ENCODE measurements at regions not wholly inside any gene's neighbourhood (a gene's known extent, or its start where the extent isn't known, plus 50 kb on each side); places are given as distances from the start of the nearest gene placed in this dataset.

DNA sequence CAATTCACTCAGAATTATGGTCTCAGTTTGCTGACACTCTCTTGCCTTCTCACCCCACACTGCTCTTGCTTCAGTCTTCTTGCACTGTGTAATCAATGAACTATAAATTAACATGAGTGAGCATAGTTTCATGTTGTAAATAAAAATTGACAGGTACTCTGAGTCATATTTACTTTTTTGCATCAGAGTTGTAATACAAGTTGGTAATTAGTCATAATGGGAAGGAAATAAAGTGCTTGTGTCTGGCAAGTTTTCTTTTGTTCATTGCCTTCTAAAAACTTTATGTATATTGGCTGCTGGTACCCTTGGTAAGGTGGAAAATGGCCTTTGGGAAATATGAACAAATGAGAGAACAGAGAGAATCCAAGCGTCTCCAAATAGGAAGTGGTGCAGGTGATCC lies 169.3 kb upstream of the MAGI2 start:
- DNase-seq (ENCODE audit: low spot score) = no peak
- no peak overlapping the region for H3K4me3 ChIP-seq
- no peak overlapping the region for H3K27ac ChIP-seq
- TF ChIP-seq CTCF (IDR thresholded peaks at IDR 0.05) = no peak

DNA sequence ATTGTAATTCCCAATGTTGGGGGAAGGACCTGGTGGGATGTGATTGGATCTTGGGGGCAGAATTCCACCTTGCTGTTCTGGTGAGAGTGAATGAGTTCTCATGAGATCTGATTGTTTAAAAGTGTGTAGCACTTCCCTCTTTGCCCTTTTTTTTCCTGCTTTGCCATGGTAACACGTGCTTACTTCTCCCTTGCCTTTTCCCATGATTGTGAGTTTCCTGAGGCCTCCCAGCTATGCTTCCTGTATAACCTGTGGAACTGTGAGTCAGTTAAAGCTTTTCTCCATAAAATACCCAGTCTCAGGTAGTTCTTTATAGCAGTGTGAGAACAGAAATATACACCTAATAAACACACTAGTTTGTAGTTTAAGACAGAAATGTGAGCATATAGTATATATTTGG lies 166.8 kb upstream of the MAGI2 start:
- DNase-seq (ENCODE audit: low spot score) = no peak
- H3K27ac ChIP-seq = no peak overlapping the region
- no peak overlapping the region for H3K4me3 ChIP-seq
- no peak for TF ChIP-seq CTCF (IDR thresholded peaks at IDR 0.05)

DNA sequence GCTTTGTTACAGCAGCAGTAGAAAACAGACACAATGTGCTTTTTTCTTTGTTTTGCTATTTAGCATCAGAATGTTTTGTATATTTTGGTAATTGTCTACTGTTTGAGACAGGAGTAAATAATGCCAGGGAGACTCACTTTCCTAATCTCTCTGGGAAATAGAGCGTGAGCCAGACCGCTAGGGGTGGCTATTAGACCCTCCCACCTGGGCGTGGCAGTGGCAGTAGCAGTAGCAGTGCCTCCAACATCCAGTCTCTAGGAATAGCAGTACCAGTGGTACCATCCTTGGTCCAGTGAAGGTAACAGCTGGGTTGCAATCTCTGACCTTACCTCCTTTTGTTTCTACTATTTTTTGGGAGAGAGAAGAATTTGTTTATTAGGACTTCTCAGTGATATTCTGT lies 165.7 kb upstream of the MAGI2 start:
- Histone ChIP-seq H3K4me3 (no peak overlapping the region), H3K27ac (no peak overlapping the region)
- DNase-seq (ENCODE audit: low spot score) = no peak
- TF ChIP-seq CTCF (IDR thresholded peaks at IDR 0.05) = no peak

DNA sequence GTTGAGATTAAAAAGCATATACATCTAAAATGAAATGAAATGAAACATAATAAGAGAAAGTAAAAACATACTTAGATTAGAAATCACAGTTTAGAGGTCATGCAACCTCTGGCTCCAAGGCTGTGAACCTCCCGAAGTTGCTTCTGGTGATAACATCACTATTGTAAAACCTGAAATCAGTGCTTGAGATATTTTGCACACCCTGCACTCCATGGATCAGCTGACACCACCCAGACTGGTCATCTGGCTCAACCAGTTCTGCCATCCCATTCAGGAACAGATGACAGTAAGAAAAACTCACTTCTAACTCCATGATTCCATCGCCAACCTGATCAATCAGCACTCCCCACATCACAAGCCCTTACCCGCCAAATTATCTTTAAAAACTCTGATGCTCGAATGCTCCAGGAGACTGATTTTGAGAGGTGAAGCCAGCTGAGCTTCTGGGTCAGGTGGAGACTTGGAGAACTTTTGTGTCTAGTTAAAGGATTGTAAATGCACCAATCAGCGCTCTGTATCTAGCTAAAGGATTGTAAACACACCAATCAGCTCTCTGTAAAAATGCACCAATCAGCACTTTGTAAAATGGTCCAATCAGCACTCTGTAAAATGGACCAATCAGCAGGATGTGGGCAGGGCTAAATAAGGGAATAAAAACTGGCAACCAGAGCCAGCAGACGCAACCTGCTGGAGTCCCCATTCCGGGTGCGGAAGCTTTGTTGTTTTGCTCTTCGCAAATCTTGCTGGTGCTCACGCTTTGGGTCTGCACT lies 162.6 kb upstream of the MAGI2 start:
- no peak for DNase-seq (ENCODE audit: low spot score)
- H3K27ac ChIP-seq = no peak overlapping the region

GRCh38 chr7:79615466-79615865 lies 162.0 kb upstream of the MAGI2 start:
- no peak overlapping the region for H3K4me3 ChIP-seq
- H3K27ac ChIP-seq = no peak overlapping the region
- DNase-seq (ENCODE audit: low spot score) = no peak
- no peak for TF ChIP-seq CTCF (IDR thresholded peaks at IDR 0.05)

More for the DNA sequence above, 162.6 kb upstream of the MAGI2 start:
- TF ChIP-seq CTCF (IDR thresholded peaks at IDR 0.05) = no peak
- no peak overlapping the region for H3K4me3 ChIP-seq

DNA sequence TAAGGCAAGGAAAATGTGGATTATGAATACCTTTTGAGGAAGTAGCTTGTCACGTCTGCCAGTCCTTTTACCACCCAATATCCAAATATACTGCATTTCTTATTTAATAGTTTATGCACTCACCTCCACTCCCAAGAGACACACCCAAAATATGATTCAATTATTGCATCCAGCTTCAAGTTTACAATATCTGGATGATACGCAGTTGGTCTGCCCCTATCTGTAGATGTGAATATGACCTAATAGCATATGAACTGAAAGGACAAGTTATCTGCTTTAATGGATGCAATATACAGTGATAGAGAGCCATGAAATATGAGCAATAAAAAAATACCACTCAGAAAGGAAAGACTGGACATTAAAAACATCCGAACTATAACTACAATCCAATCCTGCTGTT lies 159.4 kb upstream of the MAGI2 start:
- TF ChIP-seq CTCF (IDR thresholded peaks at IDR 0.05) = no peak
- DNase-seq (ENCODE audit: low spot score) = no peak
- no peak overlapping the region for H3K4me3 ChIP-seq
- no peak overlapping the region for H3K27ac ChIP-seq

DNA sequence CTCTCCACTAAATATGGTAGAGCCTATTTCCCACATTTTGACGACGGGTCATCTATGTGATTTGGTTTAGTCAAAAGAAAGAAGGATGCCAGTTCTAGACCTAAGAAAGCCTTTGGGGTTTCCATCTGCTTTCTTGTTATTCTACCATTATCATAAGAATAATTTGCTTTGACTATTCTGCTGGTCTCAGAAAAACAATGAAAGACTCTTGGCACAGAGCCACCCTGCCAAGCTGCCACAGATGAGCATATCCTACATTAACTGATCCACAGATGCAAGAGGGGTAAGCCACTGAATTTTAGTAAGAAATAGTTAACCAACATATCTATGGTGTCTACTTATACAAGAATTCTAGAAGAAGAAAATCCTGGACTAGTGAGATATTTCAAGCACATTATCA lies 158.6 kb upstream of the MAGI2 start:
- Histone ChIP-seq H3K27ac (no peak overlapping the region), H3K4me3 (no peak overlapping the region)
- no peak for DNase-seq (ENCODE audit: low spot score)
- no peak for TF ChIP-seq CTCF (IDR thresholded peaks at IDR 0.05)

Data from coronary artery (tissue), 2 donors.